WTC11 (cell line): ENCODE measurements at regions not wholly inside any gene's neighbourhood (a gene's known extent, or its start where the extent isn't known, plus 50 kb on each side); places are given as distances from the start of the nearest gene placed in this dataset.

Source experiments
- JUN ChIP-seq: sonication (generic); formaldehyde crosslinking; IDR thresholded peaks from 2 replicates; pipeline ENCODE4 v1.8.0; 2023; ENCODE audit warnings: mild to moderate bottlenecking, missing genetic modification reagents
- PREB ChIP-seq: sonication (generic); formaldehyde crosslinking; IDR thresholded peaks from 2 replicates; pipeline ENCODE4 v1.8.1; 2022; ENCODE audit warnings: mild to moderate bottlenecking, missing genetic modification reagents, moderate library complexity, borderline replicate concordance

GRCh38 chr9:13372510-13372909 is 93.0 kb upstream of the MPDZ start:
- TF ChIP-seq PREB (CRISPR knock-in tag) (no peak), JUN (CRISPR knock-in tag) (no peak)
